HEK293 (cell line): ENCODE measurements at regions not wholly inside any gene's neighbourhood (a gene's known extent, or its start where the extent isn't known, plus 50 kb on each side); places are given as distances from the start of the nearest gene placed in this dataset.

Experiments
- CTCF ChIA-PET: fragments of 350-600 bp; formaldehyde crosslinking; extraction: SDS; loops from one replicate; lab custom pipeline; 2021; ENCODE audit warnings: antibody characterized with exemption; lab: Yijun Ruan, JAX
- POLR2A ChIA-PET: fragments of 300-600 bp; formaldehyde crosslinking; extraction: SDS; loops from one replicate; lab custom pipeline; 2020; ENCODE audit warnings: antibody characterized with exemption, inconsistent platforms; lab: Yijun Ruan, JAX
- H3K27ac ChIP-seq: fragments of 200-500 bp; sonication (Bioruptor generic); 2 replicates; pipeline ENCODE4 v1.5.1; 2014; ENCODE audit warnings: low read depth, low read length, control low read depth, inconsistent platforms; ENCODE audit errors: extremely low read depth
- H3K36me3 ChIP-seq, 2 experiments: fragments of 200-500 bp in 1 of 2; sonication (Bioruptor generic) in 1 of 2; 1 replicate in 1 of 2; 2 replicates in 1 of 2; pipeline ENCODE4 v1.5.1; 2014 to 2017; ENCODE audit warnings: inconsistent platforms in 2 of 2, low read length in 2 of 2; ENCODE audit not compliant: control insufficient read depth in 2 of 2, insufficient read depth in 1 of 2
- H3K4me1 ChIP-seq: fragments of 200-500 bp; sonication (Bioruptor generic); 2 replicates; pipeline ENCODE4 v1.5.1; 2014; ENCODE audit warnings: mild to moderate bottlenecking, low read length, inconsistent platforms; ENCODE audit not compliant: control insufficient read depth, insufficient read depth
- H3K4me3 ChIP-seq: 2 replicates; pipeline ENCODE4 v1.5.1; 2011; ENCODE audit warnings: low read depth, mild to moderate bottlenecking, control low read depth, low read length, moderate library complexity
- H3K9me3 ChIP-seq: fragments of 200-500 bp; sonication (Bioruptor generic); 2 replicates; pipeline ENCODE4 v1.5.1; 2014; ENCODE audit warnings: low read depth, low read length, inconsistent platforms; ENCODE audit not compliant: control insufficient read depth, insufficient read depth
- BCL11B ChIP-seq: fragments of 450-650 bp; formaldehyde crosslinking; IDR thresholded peaks from 2 replicates; pipeline ENCODE4 v1.5.1; 2016; ENCODE audit warnings: low read depth, missing biosample characterization, missing genetic modification characterization
- EGR2 ChIP-seq: fragments of 450-650 bp; formaldehyde crosslinking; IDR thresholded peaks from 2 replicates; pipeline ENCODE4 v1.5.1; 2016; ENCODE audit warnings: low read depth, missing biosample characterization, missing genetic modification characterization
- GLI2 ChIP-seq: fragments of 450-650 bp; formaldehyde crosslinking; IDR thresholded peaks from 2 replicates; pipeline ENCODE4; 2017; ENCODE audit warnings: missing biosample characterization, missing genetic modification characterization, low read depth, borderline replicate concordance
- KLF1 ChIP-seq: fragments of 450-650 bp; formaldehyde crosslinking; IDR thresholded peaks from 2 replicates; pipeline ENCODE4 v1.5.1; 2016; ENCODE audit warnings: missing biosample characterization, missing genetic modification characterization
- KLF7 ChIP-seq: fragments of 450-650 bp; formaldehyde crosslinking; IDR thresholded peaks from 2 replicates; pipeline ENCODE4 v1.5.1; 2016; ENCODE audit warnings: missing biosample characterization, missing genetic modification characterization, borderline replicate concordance
- KLF9 ChIP-seq: fragments of 450-650 bp; formaldehyde crosslinking; IDR thresholded peaks from 2 replicates; pipeline ENCODE4 v1.5.1; 2016; ENCODE audit warnings: missing biosample characterization, missing genetic modification characterization, low read depth
- MZF1 ChIP-seq: fragments of 450-650 bp; formaldehyde crosslinking; IDR thresholded peaks from 2 replicates; pipeline ENCODE4 v1.5.1; 2017; ENCODE audit warnings: missing biosample characterization, missing genetic modification characterization, borderline replicate concordance
- OVOL3 ChIP-seq: fragments of 450-650 bp; formaldehyde crosslinking; IDR thresholded peaks from 2 replicates; pipeline ENCODE4 v1.5.1; 2016; ENCODE audit warnings: missing biosample characterization, missing genetic modification characterization
- SP3 ChIP-seq: fragments of 450-650 bp; formaldehyde crosslinking; IDR thresholded peaks from 2 replicates; pipeline ENCODE4 v1.5.1; 2016; ENCODE audit warnings: missing biosample characterization, missing genetic modification characterization
- ZBTB17 ChIP-seq: fragments of 450-650 bp; formaldehyde crosslinking; IDR thresholded peaks from 2 replicates; pipeline ENCODE4 v1.5.1; 2016; ENCODE audit warnings: missing biosample characterization, missing genetic modification characterization
- ZBTB8A ChIP-seq: fragments of 450-650 bp; formaldehyde crosslinking; IDR thresholded peaks from 2 replicates; pipeline ENCODE4 v1.5.1; 2016; ENCODE audit warnings: missing biosample characterization, missing genetic modification characterization
- ZFP69B ChIP-seq: fragments of 450-650 bp; formaldehyde crosslinking; IDR thresholded peaks from 2 replicates; pipeline ENCODE4 v1.5.1; 2016; ENCODE audit warnings: missing biosample characterization, missing genetic modification characterization
- ZNF10 ChIP-seq: fragments of 450-650 bp; formaldehyde crosslinking; IDR thresholded peaks from 2 replicates; pipeline ENCODE4 v1.5.1; 2017; ENCODE audit warnings: missing biosample characterization, missing genetic modification characterization
- ZNF169 ChIP-seq: fragments of 450-650 bp; formaldehyde crosslinking; IDR thresholded peaks from 2 replicates; pipeline ENCODE4 v1.5.1; 2016; ENCODE audit warnings: missing biosample characterization, missing genetic modification characterization
- ZNF19 ChIP-seq: fragments of 450-650 bp; formaldehyde crosslinking; IDR thresholded peaks from 2 replicates; pipeline ENCODE4; 2016; ENCODE audit warnings: missing biosample characterization, missing genetic modification characterization, low read depth
- ZNF221 ChIP-seq: fragments of 450-650 bp; formaldehyde crosslinking; IDR thresholded peaks from 2 replicates; pipeline ENCODE4 v1.5.1; 2017; ENCODE audit warnings: missing biosample characterization, missing genetic modification characterization, borderline replicate concordance
- ZNF239 ChIP-seq: fragments of 450-650 bp; formaldehyde crosslinking; IDR thresholded peaks from 2 replicates; pipeline ENCODE4 v1.5.1; 2016; ENCODE audit warnings: missing biosample characterization, missing genetic modification characterization
- ZNF266 ChIP-seq: fragments of 450-650 bp; formaldehyde crosslinking; IDR thresholded peaks from 2 replicates; pipeline ENCODE4 v1.5.1; 2016; ENCODE audit warnings: missing biosample characterization, missing genetic modification characterization, low read depth
- ZNF292 ChIP-seq: fragments of 450-650 bp; formaldehyde crosslinking; IDR thresholded peaks from 2 replicates; pipeline ENCODE4 v1.5.1; 2016; ENCODE audit warnings: low read depth, missing biosample characterization, missing genetic modification characterization, borderline replicate concordance
- ZNF335 ChIP-seq: fragments of 450-650 bp; formaldehyde crosslinking; conservative IDR thresholded peaks from 2 replicates; pipeline ENCODE4 v1.5.1; 2016; ENCODE audit warnings: missing biosample characterization, missing genetic modification characterization
- ZNF366 ChIP-seq: fragments of 450-650 bp; formaldehyde crosslinking; conservative IDR thresholded peaks from 2 replicates; pipeline ENCODE4 v1.5.1; 2016; ENCODE audit warnings: missing biosample characterization, missing genetic modification characterization
- ZNF416 ChIP-seq: fragments of 450-650 bp; formaldehyde crosslinking; IDR thresholded peaks from 2 replicates; pipeline ENCODE4 v1.5.1; 2016; ENCODE audit warnings: missing biosample characterization, missing genetic modification characterization
- ZNF433 ChIP-seq: fragments of 450-650 bp; formaldehyde crosslinking; IDR thresholded peaks from 2 replicates; pipeline ENCODE4 v1.5.1; 2016; ENCODE audit warnings: missing biosample characterization, missing genetic modification characterization, low read depth
- ZNF513 ChIP-seq: fragments of 450-650 bp; IDR thresholded peaks from 2 replicates; pipeline ENCODE4 v1.5.1; 2018; ENCODE audit warnings: missing biosample characterization, missing genetic modification characterization
- ZNF558 ChIP-seq: fragments of 450-650 bp; formaldehyde crosslinking; IDR thresholded peaks from 2 replicates; pipeline ENCODE4 v1.5.1; 2016; ENCODE audit warnings: missing biosample characterization, missing genetic modification characterization
- ZNF560 ChIP-seq: fragments of 450-650 bp; formaldehyde crosslinking; IDR thresholded peaks from 2 replicates; pipeline ENCODE4 v1.5.1; 2017; ENCODE audit warnings: missing biosample characterization, missing genetic modification characterization, borderline replicate concordance
- ZNF596 ChIP-seq: fragments of 450-650 bp; IDR thresholded peaks from 2 replicates; pipeline ENCODE4 v1.5.0; 2018; ENCODE audit warnings: missing biosample characterization, mild to moderate bottlenecking, missing genetic modification characterization, moderate library complexity
- ZNF670 ChIP-seq: fragments of 450-650 bp; formaldehyde crosslinking; IDR thresholded peaks from 2 replicates; pipeline ENCODE4 v1.5.1; 2016; ENCODE audit warnings: missing biosample characterization, missing genetic modification characterization, low read depth
- ZNF776 ChIP-seq: fragments of 450-650 bp; formaldehyde crosslinking; IDR thresholded peaks from 2 replicates; pipeline ENCODE4 v1.5.0; 2017; ENCODE audit warnings: missing biosample characterization, missing genetic modification characterization, borderline replicate concordance
- ZNF837 ChIP-seq: fragments of 450-650 bp; formaldehyde crosslinking; IDR thresholded peaks from 2 replicates; pipeline ENCODE4 v1.5.1; 2016; ENCODE audit warnings: missing biosample characterization, missing genetic modification characterization
- TF ChIP-seq, protein P1 (sequence below): fragments of 450-650 bp; formaldehyde crosslinking; IDR thresholded peaks from 2 replicates; pipeline ENCODE4 v1.5.1; 2017; ENCODE audit warnings: missing biosample characterization, missing genetic modification characterization

DNA sequence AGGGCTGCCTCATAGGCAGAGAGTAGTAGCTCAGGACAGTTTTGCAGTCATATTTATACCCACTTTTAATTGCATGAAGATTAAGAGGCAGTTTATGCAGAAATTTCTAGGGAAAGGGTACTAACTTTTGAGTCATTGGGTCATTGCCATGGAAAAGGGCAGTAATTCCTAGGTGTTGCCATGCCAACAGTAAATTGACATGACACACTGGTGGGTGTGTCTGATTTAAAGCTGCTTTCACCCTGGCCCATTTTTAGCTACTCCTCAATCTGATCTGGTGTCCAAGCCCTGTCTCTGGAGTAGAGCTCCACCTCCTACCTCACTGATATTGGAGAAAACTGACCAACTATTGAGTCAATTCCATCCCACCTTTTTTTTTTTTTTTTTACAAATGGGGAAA is 161.5 kb upstream of the ZKSCAN2 start:
- no peak for TF ChIP-seq ZNF19 (tag by site-specific recombination)
- TF ChIP-seq SP3 (tag by site-specific recombination) = no peak
- TF ChIP-seq ZNF776 = no peak
- TF ChIP-seq ZNF239 = no peak
- no peak for TF ChIP-seq ZNF169 (tag by site-specific recombination)
- no peak for TF ChIP-seq EGR2 (tag by site-specific recombination)
- TF ChIP-seq ZNF10 (tag by site-specific recombination) = no peak
- TF ChIP-seq ZBTB8A = no peak
- TF ChIP-seq KLF1 = no peak
- TF ChIP-seq BCL11B (tag by site-specific recombination) = no peak
- no peak for TF ChIP-seq ZNF596 (tag by site-specific recombination)
- TF ChIP-seq ZNF433 (tag by site-specific recombination) = no peak
- no peak for TF ChIP-seq ZNF221 (tag by site-specific recombination)
- TF ChIP-seq KLF7 (tag by site-specific recombination) = no peak
- no peak for TF ChIP-seq OVOL3 (tag by site-specific recombination)
- TF ChIP-seq KLF9 = no peak
- TF ChIP-seq ZNF416 = no peak
- TF ChIP-seq ZNF366 (tag by site-specific recombination) = no peak
- ChIA-PET POLR2A (no interaction called here), CTCF (no interaction called here)
- Histone ChIP-seq H3K27ac (no peak overlapping the region), H3K4me3 (no peak overlapping the region), H3K4me1 (no peaks in the 10 kb centered on the region), H3K36me3 (no peaks in the 10 kb centered on the region), H3K9me3 (no peaks in the 10 kb centered on the region)

DNA sequence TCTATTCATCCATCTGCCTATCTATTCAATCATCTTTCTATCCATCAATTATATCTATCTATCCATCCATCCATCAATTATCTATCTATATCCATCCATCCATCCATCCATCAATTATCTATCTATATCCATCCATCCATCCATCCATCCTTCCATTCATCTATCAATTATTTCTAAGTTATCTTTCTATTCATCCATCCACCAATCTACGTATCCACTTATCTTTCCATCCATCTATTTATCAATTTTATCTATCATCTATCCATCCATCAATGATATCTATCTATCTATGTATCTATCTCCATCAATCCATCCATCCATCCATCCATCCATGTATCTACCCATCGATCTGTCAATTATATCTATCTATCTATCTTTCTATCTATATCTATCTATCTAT is 158.4 kb upstream of the ZKSCAN2 start:
- H3K9me3 ChIP-seq = no peaks in the 10 kb centered on the region
- H3K27ac ChIP-seq = no peak overlapping the region
- no peaks in the 10 kb centered on the region for H3K36me3 ChIP-seq
- H3K4me1 ChIP-seq = no peaks in the 10 kb centered on the region
- TF ChIP-seq ZNF366 (tag by site-specific recombination) (peak; percentile 73), ZFP69B (no peak), ZBTB17 (tag by site-specific recombination) (peak; percentile 32; the same call in 1 of the 2 replicates)
- no peak overlapping the region for H3K4me3 ChIP-seq
- ChIA-PET CTCF (no interaction called here), POLR2A (no interaction called here)

- no peaks in the 10 kb centered on the region for H3K36me3 ChIP-seq
- TF ChIP-seq KLF9 = no peak
- TF ChIP-seq ZNF670 (tag by site-specific recombination) = no peak
- TF ChIP-seq, protein P1, sequence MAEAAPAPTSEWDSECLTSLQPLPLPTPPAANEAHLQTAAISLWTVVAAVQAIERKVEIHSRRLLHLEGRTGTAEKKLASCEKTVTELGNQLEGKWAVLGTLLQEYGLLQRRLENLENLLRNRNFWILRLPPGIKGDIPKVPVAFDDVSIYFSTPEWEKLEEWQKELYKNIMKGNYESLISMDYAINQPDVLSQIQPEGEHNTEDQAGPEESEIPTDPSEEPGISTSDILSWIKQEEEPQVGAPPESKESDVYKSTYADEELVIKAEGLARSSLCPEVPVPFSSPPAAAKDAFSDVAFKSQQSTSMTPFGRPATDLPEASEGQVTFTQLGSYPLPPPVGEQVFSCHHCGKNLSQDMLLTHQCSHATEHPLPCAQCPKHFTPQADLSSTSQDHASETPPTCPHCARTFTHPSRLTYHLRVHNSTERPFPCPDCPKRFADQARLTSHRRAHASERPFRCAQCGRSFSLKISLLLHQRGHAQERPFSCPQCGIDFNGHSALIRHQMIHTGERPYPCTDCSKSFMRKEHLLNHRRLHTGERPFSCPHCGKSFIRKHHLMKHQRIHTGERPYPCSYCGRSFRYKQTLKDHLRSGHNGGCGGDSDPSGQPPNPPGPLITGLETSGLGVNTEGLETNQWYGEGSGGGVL (tag by site-specific recombination) = no peak
- TF ChIP-seq MZF1 (tag by site-specific recombination) = no peak
- TF ChIP-seq GLI2 = no peak
- no peak for TF ChIP-seq ZNF335 (tag by site-specific recombination)
- no peak for TF ChIP-seq ZBTB17 (tag by site-specific recombination)
- TF ChIP-seq ZNF560 = no peak
- TF ChIP-seq ZNF292 (tag by site-specific recombination) = no peak
- no peak for TF ChIP-seq ZNF558 (tag by site-specific recombination)
- no peak for TF ChIP-seq ZNF837 (tag by site-specific recombination)
- no peak for TF ChIP-seq ZNF513 (tag by site-specific recombination)
- no peak for TF ChIP-seq ZNF266 (tag by site-specific recombination)
- TF ChIP-seq, all 188 proteins: peak for 0
- CTCF ChIA-PET = no interaction called here
- Histone ChIP-seq H3K27ac (no peak overlapping the region), H3K9me3 (no peaks in the 10 kb centered on the region), H3K4me3 (no peak overlapping the region), H3K4me1 (no peaks in the 10 kb centered on the region)
- POLR2A ChIA-PET = no interaction called here
These were observed 156.3 kb upstream of the ZKSCAN2 start for GRCh38 chr16:25413975-25414374.
